GM12872 (cell line): ENCODE measurements at regions not wholly inside any gene's neighbourhood (a gene's known extent, or its start where the extent isn't known, plus 50 kb on each side); places are given as distances from the start of the nearest gene placed in this dataset.

Experiments used
- CTCF ChIP-seq: IDR thresholded peaks from 3 replicates; pipeline ENCODE4 v1.5.1; 2011; ENCODE audit warnings: low read depth, mild to moderate bottlenecking, low read length, moderate library complexity; ENCODE audit not compliant: insufficient read depth

GRCh38 chr1:217088011-217088410, 364.8 kb upstream of the ESRRG start:
- TF ChIP-seq CTCF, result no peak

- TF ChIP-seq CTCF, result no peak
Observed at GRCh38 chr1:217079584-217079983, 356.4 kb upstream of the ESRRG start.

GRCh38 chr1:217078959-217079358, 355.7 kb upstream of the ESRRG start:
- no peak for TF ChIP-seq CTCF

GRCh38 chr1:217078078-217078690, 355.0 kb upstream of the ESRRG start:
- no peak for TF ChIP-seq CTCF

GRCh38 chr1:217077426-217077825, 354.2 kb upstream of the ESRRG start:
- no peak for TF ChIP-seq CTCF

- no peak for TF ChIP-seq CTCF
Observed at GRCh38 chr1:217076902-217077301, 353.7 kb upstream of the ESRRG start.

- no peak for TF ChIP-seq CTCF
Observed at GRCh38 chr1:217072926-217073325, 349.7 kb upstream of the ESRRG start.
